Erythroblast (primary cell): ENCODE measurements at regions not wholly inside any gene's neighbourhood (a gene's known extent, or its start where the extent isn't known, plus 50 kb on each side); places are given as distances from the start of the nearest gene placed in this dataset.
"Not testable (repeated sequence)": the region's sequence is repeated elsewhere in the genome, so short reads cannot be mapped to it uniquely, and the experiment has no call there.

Experiments
- DNase-seq, 2 experiments: peaks; one replicate each; lab custom pipeline; 2025; lab: John Stamatoyannopoulos, UW
- GATA1 ChIP-seq: IDR thresholded peaks from 2 replicates; pipeline ENCODE4 v1.6.1; 2011; ENCODE audit warnings: low read depth, mild to moderate bottlenecking, control low read depth, low read length, moderate library complexity
- POLR2A ChIP-seq: IDR thresholded peaks from 2 replicates; pipeline ENCODE4 v1.6.1; 2011; ENCODE audit warnings: mild to moderate bottlenecking, low read length

DNA sequence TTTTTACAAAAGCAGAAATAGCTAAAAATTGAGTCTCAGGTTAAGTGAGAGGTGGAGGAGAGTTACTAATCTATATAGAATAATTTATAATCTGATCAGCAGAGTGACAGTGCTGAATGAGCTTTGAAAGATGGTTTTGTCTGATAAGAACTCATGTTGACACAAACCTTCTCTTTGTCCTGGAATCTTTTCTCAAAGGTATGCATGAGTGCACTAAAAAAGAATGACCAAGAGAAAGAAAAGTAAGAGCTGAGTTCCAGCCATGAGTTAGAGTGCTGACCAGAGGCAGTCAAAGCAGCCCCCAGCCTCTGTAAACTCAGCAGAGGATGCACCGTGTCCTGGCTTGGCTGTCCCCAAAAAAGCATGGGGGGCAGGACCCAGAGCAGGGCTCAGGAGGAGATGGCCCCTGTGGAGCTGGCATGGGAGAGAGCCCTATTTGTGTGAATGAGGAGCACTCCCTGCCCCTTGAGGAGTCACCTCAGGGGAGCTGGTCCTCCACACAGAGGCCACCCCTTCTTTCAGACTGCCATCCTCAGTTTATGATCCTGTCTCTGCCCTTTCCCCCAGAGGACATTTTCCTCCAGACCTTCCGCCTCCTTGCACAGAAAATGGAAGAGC is 129.8 kb downstream of the SEC23A start:
- TF ChIP-seq GATA1 (no peak), POLR2A (no peak)
- no peak for DNase-seq

DNA sequence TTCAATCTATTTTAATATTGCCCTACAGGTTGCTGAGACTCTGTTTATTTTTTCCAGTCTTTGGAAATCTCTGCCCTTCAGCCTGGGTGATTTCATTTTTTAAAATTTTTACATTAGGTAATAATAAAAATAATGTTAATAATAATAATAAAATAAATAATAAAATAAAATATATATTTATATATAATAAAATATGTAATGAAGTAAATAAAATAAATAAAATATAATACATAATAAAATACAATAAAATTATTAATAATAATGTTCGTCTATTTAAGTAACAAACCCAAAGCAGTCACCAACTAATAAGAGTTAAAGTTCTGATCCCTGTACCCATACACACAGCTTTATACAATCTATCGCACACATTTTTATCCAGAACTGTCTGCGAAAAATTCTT is 130.5 kb downstream of the SEC23A start:
- DNase-seq: no peak
- TF ChIP-seq GATA1 (no peak), POLR2A (no peak)

DNA sequence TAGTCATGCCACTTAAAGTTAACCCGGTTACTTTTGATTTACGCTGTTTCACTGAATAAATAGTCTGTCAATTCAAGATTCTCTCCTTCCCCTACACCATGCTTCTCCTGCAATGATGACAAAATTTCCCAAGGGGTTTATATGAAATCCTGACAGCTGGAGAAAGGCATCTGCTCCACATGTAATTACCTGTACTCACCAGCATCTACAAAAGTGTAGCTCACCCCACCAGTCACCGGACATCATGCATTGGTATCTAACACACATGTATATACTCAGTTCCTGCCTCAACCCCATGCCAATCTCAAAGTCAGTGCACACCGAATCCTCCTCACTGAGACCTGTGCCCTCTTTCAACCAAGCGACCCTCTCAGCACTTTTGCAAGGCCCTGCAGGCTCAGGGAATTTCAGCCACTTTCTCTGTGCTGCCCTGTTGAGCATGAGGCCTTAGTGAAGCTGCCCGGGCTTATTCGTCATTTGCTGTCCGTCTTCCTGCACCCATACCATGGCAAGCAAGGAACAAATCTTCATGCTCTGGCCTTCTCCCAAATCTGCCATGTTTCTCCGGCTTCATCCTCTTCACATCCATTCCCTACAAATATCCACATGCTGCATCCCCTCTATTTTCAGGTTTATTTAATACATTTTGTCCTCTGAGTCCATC is 131.6 kb downstream of the SEC23A start:
- TF ChIP-seq POLR2A (no peak), GATA1 (no peak)
- DNase-seq: no peak

DNA sequence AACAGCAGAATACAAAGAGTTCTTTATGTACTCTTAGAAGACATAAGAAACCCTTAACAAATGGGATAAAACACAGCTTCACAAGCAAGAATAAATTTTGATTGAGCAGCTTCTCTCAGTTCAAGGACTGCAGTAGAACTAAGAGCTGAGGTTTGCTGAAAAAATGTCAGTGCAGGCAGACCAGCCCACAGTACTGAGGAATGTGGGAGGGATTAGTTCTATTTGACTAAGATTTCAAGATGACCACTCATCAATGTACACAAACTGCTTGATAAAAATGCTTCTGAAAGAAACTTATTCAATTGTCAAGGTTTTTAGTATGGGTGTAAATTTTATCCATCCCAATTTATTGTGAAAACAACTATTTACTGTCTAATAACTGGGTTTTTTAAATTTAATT is 138.4 kb downstream of the SEC23A start:
- DNase-seq: no peak
- no peak for TF ChIP-seq GATA1
- TF ChIP-seq POLR2A: no peak

DNA sequence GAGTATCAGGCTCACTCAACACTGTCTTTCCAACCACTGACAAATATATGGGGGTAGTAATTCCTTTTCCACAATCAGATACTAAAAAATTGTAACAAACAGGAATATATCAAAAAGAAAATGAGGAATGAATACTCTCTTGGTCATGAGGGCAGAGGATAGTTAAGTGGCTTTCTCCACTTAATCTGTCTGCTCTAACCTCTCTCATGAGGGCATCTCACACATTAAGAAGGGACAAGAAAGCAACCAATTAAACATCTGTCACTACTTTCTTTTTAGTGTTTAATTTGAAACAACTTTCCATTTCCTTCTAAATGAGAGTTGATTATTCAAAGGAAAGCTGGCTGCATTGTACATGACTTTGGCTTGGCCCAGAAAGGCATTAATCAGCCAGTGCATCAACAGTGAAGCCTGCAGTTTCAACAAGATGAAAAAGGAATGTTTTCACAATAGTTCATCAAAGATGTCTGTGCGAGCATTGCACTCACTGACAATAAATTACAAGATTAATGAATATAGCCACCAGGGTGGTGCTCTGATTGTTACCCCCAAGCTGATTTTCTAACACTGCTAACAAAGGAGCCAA is 142.0 kb downstream of the SEC23A start:
- TF ChIP-seq POLR2A: no peak
- no peak for DNase-seq

DNA sequence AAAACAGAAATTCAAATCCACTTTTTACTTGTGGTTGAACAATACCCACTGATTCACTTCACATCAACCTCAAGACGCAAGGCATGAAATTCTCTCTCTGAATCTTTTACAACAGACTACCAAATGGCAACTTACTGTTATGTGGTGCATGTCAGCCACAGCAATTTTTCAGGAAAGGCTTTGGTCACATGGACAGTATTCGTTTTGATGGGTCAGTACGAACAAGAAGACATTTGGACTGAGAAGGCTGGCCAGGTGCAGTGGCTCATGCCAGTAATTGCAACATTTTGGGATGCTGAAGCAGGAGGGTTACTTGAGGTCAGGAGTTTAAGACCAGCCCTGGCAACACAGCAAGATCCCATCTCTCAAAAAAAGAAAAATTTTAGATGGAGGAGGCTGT is 144.0 kb downstream of the SEC23A start:
- no peak for DNase-seq
- TF ChIP-seq POLR2A: no peak
- TF ChIP-seq GATA1: no peak

DNA sequence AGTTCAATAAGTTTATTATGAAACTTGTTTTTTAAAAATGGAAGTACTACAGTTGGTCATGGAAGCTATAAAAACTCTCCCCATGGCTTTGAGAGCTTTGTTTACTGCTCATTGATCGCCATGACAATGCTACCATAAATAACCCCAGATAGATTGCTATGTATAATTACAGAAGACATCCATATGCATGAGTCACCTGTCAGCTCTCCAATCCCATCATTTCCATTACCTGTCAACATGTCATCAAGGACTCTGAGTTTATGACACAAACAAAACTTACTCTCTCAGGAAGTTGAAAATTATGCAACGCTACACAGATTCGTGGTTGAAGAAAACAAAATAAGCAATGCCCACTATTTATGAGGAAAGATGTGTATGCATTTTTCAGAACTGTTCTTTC is 144.4 kb downstream of the SEC23A start:
- TF ChIP-seq POLR2A (no peak), GATA1 (no peak)
- DNase-seq: no peak

DNA sequence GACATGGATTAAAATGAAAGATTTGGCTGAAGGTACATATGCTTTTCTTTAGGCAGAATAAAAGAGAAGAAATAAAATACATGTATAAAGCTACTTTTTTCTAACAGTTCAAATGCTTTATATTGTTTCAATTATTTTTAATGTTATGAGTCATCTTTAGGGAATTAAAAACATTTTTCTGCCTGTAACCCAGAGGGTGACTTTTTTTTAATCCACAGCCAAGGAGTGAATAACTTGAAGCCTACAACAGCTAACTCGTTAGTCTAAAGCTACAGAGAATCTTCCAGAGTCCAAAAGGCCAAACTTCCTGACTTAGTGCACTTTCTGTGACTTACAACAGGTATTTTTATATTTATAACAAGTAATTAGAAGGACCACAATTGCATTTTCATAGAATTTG is 151.6 kb downstream of the SEC23A start:
- no peak for DNase-seq

DNA sequence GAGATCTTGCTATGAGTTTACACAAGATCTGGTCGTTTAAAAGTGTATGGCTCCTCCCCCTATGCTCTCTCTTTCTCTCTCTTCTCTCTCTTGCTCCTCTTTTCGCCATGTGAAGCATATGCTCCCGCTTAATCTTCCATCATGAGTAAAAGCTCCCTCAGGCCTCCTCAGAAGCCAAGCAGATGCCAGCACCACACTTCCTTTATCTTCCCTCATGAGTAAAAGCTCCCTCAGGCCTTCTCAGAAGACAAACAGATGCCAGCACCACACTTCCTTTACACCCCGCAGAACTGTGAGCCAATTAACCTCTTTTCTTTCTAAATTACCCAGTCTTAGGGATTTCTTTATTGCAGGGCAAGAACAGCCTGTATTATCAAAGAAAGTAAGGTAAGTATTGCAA is 152.4 kb downstream of the SEC23A start:
- DNase-seq: no peak

More for the DNA sequence above, 151.6 kb downstream of the SEC23A start:
- TF ChIP-seq POLR2A (no peak), GATA1 (no peak)

DNA sequence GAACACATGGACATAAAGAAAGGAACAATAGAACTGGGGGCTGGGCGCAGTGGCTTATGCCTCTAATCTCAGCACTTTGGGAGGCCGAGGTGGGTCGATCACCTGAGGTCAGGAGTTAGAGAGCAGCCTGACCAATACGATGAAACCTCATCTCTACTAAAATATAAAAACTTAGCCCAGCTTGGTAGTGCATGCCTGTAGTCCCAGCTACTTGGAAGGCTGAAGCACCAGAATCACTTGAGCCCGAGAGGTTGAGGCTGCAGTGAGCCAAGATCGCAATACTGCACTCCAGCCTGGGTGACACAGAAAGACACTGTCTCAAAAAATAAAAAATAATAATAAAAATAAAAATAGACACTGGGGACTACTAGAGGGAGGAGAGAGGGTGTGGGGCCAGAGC is 154.5 kb downstream of the SEC23A start:
- TF ChIP-seq GATA1 (no peak), POLR2A (no peak)

More for the DNA sequence above, 152.4 kb downstream of the SEC23A start:
- TF ChIP-seq POLR2A (no peak), GATA1 (no peak)

DNA sequence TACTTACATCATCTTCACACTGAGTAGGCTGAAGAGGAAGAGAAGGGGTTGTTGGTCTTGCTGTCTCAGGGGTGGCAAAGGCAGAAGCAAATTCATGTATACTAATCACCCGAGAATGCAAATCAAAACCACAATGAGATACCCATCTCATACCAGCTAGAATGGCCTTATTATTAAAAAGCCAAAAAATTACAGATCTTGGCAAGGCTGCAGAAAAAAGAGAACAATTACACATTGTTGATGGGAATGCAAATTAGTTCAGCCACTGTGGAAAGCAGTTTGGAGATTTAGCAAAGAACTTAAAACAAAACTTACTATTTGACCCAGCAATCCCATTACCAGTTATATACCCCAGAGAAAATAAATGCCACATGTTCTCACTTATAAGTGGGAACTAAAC is 154.9 kb downstream of the SEC23A start:
- TF ChIP-seq POLR2A: no peak
- no peak for TF ChIP-seq GATA1
- no peak for DNase-seq

More for the DNA sequence above, 154.5 kb downstream of the SEC23A start:
- DNase-seq: no peak

DNA sequence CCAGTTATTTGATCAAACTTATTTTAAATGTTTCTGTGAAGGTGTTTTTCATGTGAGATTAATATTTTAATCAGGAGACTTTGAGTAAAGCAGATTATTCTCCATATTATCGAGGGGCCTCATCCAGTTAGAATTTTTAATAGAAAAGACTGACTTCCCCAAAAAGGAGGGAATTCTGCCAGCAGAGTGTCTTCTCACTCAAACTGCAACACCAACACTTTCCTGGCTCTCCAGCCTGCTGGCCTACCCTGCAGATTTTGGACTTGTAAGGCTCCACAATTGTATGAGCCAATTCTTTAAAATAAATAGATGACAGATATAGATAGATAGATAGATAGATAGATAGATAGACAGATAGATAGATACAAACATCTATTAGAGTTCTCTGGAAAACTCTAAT is 155.7 kb downstream of the SEC23A start:
- no peak for TF ChIP-seq POLR2A
- no peak for TF ChIP-seq GATA1
- DNase-seq: no peak

DNA sequence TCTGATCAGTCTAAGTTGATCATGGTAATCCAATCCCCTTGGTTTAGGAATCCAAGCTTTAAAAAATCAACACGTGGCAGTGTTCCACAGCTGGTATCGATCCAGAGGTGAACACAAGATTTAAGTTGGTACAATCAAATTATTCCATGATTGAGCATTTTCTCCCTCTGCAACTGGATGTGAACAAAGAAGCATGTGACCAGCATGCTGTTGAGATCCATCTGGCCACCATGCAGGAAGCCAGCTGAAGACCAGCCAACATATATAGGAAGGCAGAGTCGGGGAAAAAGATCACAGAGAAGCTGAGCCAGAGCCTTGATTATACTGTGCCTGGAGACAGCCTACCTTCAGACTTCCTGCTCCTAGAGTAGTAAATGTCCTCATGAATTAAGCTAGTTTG is 158.3 kb downstream of the SEC23A start:
- no peak for TF ChIP-seq GATA1
- DNase-seq: no peak

DNA sequence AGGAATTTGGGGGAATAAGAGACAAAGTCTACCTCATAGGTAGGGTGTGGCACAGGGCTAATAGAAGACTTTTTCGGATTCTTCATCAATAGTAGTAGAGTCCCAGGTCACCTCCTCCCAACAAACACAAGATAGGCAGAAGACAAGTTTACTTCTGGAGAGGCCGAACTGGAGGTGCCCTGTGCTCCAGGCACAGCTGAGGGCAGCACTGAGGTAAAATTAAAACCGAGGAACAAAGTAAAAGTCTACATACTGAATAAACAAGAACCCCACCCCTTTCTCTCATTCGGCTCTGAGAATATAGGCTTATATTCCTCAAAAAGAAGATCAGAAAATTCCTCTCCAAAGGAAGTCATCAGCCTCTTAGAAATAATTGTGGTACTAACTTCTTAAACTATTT is 161.5 kb downstream of the SEC23A start:
- DNase-seq: no peak
- TF ChIP-seq GATA1 (no peak), POLR2A (no peak)

DNA sequence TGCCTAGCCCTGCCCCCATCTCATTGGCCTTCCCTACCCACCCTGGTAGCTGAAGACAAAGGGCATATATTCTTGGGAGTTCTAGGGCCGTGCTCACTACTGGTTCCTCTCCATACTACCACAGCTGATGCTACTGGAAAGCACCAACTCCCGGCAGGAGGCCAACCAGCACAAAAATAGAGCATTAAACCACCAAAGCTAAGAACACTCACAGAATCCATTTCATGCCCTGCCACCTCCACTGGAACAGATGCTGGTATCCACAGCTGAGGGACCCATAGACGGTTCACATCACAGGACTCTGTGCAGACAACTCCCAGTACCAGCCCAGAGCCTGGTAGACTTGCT is 170.4 kb downstream of the SEC23A start:
- DNase-seq: not testable (repeated sequence)
